DMS 273 treated with DMSO at 0.1 percent for 48 hours (cell line): ENCODE measurements at regions not wholly inside any gene's neighbourhood (a gene's known extent, or its start where the extent isn't known, plus 50 kb on each side); places are given as distances from the start of the nearest gene placed in this dataset.
A peak's percentile ranks its signal among the peaks of the same experiment; 100 is the strongest.

Experiments used
- DNase-seq: peaks from one replicate; lab custom pipeline; 2025; lab: John Stamatoyannopoulos, UW

DNA sequence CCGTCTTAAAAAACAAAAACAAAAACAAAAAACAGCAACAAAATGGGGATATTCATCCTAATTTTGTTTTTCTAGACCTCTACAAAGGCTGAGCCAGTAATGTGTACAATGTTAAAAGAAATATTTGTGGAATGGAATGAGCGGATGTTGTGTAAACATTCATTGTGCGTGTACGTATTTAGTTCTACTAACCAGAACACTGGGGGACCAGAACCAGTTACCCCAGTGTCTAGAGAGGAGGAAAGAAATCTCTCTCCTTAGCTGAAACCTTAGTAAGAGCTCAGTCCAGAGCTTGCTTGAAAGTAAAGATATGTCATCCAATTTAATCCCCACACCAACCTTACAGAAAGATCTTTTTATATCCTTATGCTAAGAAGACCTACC lies 106.7 kb upstream of the CPEB4 start:
- no peak for DNase-seq

DNA sequence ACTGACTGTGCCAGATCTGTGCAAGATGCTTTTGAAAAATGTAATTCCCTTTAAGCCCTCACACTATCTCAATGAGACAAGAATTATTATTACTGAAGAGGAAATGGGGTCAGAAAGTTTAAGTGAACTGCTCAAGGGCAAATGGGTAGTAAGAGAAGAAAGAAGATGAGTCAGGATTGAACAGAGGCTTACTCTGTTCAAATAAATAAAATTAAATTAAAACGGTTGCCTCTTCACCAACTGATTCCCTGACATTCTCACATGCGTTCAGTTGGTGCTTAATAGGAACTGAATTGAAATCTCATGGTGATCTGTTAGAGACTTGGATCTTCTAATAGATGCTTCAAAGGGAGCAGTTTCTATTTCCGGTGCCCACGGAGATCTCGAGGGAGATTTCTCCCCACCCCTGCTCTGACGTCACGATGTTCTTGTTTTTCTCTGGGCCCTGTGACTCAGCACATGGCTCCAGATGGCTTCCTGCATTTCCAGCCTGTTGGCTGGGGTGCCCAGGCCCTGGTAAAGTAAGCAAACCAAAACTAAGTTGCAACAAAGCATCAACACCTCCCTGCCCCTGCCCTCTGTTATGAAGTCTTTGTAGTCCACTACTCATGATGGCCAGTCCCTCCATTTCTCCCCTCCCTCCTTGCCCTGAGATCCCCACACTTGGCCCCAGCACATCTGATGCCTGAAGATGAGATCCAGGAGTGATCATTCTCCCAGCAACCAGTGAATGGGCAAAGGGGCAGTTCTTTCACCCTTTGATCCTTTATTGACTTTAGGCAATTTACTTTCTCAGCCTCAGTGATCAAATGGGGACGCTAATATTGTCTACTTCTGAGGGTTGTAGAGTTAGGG lies 106.1 kb upstream of the CPEB4 start:
- DNase-seq = peak; percentile 38

DNA sequence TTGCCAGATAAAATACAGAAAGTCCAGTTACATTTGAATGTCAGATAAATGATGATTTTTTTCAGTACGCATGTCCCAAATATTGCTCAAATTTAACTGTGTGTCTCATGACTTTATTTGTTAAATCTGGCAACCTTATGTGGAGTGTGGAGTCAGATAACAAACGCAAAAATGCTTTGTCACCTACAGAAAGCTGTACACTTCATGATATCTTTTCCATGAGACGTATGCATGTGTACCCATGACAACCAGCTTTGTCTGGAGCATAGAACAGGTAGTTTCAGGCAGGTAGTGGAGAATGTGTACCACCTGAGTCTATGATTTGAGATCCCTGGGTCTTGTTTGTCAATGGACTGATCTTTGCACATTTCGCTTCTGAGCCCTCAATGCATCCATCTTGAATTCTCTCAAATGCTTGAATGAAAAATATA lies 105.5 kb upstream of the CPEB4 start:
- DNase-seq = no peak

DNA sequence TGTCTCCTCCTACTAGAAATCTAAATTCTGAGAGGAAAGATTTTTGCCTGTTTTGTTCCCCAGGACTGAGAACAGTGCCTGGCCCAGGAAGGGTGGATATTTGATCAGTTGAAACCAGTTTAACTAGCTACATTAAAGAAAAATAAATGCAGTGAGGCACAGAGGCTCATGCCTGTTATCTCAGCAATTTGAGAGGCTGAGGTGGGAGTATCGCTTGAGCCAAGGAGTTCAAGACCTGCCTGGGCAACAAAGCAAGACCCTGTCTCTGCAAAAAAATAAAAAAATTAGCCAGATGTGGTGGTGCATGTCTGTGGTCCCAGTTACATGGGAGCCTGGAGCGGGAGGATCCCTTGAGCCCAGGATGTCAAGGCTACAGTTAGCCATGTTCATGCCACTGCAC lies 104.8 kb upstream of the CPEB4 start:
- no peak for DNase-seq

DNA sequence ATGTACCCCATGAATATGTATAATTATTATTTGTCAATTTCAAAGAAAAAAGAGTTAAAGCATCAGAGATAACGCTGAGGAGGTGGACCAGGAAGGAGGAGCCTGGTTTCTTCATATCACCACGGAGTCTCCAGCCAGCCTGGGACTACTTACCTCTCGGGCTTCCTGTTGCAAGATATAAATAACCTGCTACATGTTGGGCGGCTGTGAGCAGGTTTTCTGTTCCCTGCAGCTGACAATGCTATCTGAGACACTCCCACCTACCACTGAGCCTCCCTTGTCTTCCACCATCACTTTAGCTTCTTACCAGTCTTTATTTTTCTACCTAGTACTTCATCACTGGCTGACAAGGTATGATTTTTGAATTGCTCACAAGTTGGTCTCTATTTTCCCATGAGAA lies 102.7 kb upstream of the CPEB4 start:
- DNase-seq = no peak

DNA sequence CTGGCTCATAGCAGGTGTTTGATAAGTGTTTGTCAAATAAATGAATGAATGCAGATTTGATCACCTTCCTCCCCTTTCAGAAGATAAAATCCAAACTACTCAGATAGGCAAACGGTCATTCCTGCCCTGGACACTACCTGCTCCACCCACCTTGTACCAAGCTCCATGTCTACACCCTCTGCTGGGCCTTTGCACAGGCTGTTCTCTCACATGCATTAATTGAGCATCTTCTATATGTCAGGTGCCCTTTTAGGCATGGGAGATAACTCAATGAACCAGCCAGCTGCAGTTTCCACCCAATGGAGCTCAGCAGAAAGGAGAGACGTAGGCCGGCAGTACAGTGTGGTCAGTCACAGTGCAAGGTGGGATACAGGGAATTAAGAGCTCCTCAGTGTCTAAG lies 102.3 kb upstream of the CPEB4 start:
- no peak for DNase-seq

DNA sequence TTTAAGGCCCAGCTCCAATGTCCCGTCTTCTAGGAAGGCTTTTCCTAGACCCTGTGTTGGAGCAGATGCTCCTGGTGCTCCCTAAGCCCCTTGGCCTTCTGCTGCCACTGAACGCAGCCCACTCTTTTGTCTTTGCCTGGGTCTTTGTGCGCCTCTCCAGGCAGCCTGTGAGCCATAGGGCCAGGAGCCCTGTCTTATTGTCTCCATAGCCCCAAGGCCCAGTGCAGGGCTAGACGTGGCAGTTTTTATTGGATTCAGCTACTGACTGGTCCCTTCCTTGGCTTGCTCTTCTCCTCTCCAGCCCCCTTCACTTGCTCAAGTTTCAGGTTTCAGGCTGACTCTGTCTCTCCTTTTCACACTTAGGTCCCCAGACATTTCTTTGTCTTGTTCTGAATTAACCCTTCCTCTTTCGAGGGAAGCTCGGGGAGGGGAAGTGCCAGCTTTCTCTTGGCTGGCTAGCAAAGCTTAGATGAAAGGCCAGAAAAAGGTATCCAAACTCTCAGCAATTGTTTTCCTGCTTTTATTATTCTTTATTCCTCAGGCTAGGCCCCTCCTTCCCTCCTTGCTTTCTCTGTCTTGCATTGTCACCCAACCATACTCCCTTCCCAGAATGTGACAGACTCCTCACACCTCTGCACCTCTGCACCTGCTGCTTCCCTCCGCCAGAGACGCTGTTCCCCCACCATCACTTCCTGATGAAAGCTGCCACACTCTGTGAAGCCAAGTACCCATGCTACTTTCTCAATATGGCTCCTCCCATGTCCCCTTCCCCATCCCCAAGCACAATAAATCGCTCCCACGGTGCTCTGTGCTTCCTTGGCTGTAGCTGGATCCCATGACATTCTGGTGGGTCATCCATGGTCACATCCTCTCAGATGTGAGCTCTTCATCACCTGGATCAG lies 101.6 kb upstream of the CPEB4 start:
- DNase-seq = no peak

DNA sequence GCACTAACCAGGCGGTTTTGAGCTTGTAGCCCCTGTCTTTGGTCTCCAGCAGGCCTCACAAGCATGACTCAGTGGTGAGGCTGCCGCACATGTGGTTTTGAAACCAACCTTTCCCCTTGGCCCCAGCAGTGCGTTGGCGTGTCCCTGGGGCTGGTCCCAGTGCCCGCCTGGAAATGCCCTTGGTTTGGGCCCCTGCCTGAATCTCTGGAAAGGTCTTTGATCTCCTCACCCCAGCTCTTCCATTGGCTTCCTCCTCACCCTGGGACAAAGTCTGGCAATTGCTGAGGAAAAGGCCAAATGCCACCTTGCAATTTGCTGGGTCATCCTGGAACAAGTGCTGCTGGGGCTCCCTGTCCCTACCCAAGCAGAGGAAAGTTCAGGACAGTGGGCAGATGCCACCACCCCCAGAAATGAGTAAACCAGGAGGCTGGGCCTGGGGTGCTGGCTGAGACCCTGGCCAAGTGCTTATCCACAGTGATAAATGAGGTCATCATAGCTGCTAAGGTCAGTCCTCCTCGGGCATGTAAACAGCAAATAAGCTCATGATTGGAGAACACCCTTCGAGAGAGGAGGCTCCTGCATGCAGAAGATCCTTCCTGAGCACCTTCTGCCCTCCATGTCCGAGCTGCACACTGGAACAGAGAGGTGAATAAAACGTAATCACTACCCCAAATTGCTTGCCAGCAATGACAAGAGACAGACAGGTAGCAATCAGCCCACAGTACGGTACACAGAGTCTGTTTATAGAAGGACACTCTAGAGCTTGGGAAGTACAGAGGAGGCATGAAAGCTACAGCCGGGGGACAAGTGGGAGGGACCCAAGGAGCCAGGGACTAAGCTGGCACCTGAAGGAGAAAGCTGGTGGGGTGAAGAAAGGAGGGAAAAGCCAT lies 98.9 kb upstream of the CPEB4 start:
- DNase-seq = no peak

DNA sequence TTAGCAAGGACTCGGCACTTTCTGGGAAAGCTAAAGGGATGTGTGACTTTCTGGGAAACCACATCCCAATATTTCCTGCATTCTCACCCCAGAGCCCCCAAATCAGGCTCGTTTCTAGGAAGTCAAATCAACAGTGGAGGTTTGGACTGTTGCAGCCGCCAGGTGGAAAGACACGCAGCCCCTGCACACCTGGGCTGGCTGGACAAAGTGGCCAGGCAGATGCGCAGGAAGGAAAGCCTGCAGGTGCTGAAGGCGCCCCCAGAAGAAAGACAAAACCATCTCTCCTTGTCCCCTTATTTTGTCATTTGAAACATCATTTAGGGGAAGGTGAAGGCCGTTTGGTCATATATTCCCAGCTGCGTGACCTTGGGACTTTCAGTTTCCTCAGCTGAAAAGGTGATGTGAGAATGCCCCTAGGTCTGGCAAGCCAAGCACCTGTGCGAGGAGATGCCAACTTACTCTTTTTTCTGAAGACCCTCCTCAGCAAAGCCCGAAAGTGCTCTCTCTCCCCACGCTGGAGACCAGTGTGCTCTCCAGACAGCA lies 97.9 kb upstream of the CPEB4 start:
- DNase-seq = no peak

DNA sequence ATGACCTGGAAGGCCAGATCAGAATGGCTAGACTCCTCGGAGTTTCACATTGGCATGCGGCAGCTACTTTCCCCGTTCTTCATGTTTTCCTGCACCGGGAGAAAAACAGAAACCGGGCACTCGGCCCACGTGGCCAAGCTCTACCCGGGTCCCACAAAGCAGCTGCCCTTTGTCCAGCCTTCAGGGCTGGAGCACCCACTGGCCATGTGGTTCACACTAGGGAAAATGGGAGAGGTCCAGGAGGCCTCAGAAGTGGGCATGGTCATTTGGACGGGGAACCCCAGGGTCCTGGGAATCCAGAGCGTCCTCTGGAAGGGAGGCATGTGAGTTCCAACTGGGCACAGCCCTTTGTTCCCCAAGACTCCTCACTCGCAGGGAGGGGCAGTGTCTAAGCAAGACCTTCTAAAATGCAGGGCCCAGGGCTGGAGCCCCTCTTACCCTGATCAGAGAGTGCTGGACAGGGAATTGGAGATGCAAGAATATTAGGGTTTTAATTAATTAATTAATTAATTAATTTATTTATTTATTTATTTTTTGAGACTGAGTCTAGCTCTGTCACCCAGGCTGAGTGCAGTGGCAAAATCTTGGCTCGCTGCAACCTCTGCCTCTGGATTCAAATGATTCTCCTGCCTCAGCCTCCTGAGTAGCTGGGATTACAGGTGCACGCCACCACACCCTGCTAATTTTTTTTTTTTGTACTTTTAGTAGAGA lies 97.2 kb upstream of the CPEB4 start:
- no peak for DNase-seq

DNA sequence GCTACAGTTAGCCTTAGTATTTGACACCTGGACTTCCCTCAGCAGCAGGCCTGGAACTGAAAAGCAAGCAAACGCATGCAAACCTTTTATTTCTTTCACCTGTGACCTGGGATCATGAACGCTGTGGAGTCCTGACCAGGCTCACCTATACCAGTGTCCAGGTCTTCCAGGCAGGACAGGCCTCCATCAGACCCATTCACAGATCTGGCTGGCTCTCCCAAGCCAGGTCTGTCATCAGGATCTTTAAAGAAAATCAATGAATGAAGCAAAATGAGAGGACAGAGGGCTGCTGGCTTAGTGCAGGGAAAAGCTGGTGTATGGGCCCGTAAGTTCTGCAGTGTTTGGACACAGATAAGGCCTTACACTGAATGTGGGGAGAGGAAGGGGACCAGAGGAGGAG lies 96.3 kb upstream of the CPEB4 start:
- DNase-seq = no peak

DNA sequence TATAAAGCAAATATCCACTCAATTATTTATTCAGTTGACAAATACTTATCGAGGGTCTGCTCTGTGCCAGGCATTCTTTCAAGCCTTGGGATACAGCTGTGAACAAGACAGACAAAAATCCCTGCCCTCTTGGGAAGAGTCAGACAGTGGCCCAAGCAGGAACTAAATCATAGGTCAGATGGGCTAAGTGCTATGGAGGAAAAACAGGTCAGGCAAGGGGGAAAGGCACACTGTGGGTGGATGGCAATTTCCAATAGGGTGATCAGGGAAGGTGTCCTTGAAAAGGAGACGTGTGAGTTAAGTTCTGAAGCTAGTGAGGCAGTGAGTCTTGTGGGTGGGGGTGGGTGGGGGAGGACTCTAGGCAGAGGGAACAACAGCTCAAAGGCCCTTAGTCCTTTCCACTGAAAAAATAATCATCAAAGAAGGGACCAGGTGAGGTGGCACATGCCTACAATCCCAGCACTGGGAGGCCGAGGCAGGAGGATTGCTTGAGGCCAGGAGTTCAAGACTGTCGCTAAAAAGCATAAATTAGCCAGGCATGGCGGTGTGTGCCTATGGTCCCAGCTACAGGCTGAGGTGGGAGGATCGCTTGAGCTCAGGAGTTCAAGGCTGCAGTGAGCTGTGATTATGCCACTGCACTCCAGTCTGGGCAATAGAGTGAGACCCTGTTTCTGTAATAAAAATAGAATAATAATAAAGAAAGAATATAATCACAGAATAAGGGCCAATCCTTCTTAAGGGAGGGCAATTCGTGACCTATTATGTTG lies 95.2 kb upstream of the CPEB4 start:
- no peak for DNase-seq

DNA sequence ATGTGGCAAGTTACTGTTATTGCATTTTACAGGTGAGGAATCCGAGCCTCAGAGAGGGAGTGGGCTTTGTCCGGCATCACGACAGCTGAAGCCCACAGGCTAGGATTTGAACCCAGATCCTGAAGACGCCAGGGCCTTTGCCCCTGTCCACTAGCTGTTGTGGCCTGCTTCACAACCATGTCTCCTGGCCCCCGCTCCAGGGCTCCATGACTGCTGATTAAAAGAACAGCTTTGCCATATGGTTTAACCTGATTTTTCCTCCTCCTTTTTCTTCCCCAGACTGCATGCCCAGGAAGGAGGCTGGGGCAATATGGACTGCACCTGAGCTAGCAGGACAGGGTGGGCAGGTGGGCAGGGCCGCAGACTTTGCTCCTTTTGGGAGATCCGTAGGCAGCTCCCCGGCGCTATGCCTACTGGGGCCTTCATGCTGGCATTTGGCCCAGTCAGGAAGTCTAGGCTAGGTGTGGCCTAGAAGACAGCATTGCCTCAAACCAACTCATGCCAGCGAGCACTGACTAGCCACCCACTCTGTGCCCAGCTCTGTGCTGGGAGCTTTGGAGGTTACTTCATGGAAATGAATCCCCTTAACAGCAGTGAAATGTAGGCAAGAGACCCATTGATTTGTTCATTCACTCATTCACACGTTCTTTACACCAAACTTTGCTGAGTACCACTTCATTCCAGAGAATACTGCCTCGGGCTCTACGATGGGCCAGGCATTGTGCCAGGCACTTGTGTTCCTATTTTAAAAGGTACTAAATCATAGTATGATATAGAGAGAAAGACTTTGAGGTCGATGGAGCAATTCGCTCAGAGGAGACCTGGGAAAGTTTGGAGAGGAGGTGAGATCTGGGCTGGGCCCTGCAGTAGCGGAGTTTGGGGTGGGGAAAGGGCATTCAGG lies 94.3 kb upstream of the CPEB4 start:
- DNase-seq = no peak

DNA sequence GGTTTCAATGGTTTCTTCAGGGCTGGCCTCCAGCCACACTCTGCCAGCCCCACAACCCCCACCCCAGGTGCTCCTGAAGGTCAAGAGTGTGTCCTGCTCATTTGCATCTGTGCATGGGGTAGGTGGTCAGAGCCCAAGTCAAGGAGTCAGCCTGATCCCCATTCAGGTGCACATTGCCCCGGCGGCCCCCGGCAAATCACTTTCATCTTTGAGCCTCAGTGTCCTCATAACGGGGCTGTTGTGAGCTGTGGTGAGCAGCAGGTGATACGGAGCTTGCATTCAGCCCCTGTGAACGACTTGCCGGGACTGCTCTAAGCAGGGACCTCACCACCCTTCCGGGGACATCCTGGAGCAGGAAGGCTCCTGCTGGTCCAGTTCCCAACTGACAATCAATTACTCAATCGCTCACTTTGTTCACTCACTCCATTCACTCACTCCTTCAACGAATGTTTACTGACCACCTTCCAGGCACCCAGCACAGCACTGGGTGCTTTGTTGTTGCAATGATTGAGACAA lies 93.2 kb upstream of the CPEB4 start:
- no peak for DNase-seq

DNA sequence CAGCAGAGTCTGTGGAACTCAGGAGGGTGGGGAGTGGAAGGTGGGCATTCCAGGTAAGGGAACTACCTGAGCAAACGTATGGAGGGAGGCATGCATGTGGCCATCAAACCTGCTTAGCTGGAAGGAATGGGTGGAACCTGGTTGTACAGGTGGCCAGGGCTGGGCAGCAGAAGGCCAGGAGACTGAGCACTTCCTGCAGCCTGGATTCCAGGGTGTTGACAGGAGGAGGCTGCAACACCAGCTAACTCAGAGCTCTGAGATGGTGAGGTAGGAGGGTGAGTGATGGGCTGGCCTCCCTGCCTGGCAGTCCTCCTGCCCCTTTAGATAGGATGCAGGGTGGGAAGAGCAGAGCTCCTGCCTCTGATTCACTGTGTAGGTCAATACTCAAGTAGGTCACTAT lies 92.5 kb upstream of the CPEB4 start:
- DNase-seq = no peak

DNA sequence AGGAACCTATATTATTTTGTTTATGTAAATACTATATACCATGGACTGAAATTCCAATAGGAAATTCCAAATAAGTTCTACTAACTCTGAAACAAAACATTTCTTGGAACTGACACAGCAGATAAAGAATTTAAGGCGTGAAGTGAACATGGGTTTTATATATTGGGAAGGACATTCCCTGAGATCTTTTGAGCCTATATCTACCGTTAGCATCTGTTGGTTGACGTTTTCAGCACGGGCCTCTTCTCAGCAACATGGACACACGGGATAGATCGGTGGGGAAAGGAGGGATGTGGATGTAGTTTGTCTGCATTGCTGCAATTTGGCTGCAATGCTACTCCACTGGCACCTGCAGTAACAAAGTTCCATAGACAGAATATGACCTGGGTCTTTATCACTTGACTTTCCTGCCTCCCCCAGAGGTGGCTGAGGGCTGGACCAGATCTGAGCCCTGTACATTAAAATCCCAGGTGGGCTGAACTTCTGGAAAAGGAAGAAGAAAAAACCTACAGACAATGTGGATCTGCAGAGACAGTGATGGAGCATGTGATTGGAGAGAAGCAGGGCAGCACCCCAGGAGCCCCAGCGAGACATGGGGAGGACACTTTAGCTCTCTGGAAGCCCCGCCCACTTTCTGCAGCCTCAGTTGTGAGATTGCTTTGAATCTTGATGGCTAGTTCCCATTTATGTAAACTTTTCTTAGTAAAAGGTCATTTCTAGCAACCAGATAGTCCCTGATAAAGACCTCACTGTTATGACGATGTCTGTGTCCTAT lies 91.2 kb upstream of the CPEB4 start:
- DNase-seq = no peak

DNA sequence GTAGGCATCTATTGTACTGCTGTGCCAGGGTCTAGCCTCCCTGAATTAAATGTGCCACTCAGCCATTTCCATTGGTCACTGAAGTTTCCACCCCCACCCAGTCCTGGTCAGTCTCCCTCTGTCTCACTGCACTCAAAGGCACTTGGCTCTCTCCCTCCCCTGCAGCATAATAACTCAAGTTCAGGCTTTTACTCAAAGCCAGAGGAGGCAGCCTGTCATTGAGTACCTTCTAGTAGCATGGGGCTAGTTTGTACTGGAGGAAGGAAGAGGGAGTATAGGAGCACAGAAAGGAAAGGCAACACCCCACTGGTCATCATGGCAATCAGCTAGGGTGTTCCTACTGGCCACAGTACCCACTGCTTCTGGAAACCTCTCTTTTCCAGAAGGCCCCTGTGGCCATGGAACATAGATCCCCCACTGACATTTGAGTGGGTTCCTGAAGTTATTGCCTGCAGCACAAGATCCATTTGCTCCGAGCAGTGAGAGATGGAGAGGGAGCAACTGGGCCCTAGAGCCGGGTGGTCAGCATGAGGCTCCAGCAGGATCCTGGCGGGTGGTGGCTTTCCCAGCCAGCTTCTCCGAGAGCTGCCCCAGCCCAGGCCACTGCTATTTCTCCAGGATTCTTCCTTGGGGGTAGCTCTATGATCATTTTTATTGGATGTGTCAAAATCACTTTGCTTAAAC lies 89.9 kb upstream of the CPEB4 start:
- DNase-seq = no peak

DNA sequence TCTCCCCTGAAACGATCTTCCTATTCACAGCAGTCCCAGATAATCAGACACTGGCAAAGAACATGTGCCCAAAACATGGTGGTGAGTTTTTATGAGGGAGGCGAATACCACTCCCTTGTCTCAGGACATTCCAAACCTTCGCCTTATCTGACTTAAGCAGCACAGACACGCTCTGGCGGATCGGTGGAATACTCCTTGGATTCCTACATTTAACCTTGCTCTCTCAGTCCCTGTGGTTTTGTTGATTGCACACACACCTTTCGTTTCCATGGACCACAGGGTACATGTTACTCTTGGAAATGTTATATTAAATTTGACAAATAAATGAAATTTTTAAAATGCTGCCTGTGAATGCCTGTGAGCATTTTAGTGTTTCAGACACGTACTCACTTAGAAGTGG lies 87.8 kb upstream of the CPEB4 start:
- no peak for DNase-seq
